NCI-H187 (cell line): ENCODE measurements at regions not wholly inside any gene's neighbourhood (a gene's known extent, or its start where the extent isn't known, plus 50 kb on each side); places are given as distances from the start of the nearest gene placed in this dataset.
"Not testable (repeated sequence)": the region's sequence is repeated elsewhere in the genome, so short reads cannot be mapped to it uniquely, and the experiment has no call there.

Source experiments
- DNase-seq, 2 experiments: peaks; one replicate each; lab custom pipeline; 2025; lab: John Stamatoyannopoulos, UW

DNA sequence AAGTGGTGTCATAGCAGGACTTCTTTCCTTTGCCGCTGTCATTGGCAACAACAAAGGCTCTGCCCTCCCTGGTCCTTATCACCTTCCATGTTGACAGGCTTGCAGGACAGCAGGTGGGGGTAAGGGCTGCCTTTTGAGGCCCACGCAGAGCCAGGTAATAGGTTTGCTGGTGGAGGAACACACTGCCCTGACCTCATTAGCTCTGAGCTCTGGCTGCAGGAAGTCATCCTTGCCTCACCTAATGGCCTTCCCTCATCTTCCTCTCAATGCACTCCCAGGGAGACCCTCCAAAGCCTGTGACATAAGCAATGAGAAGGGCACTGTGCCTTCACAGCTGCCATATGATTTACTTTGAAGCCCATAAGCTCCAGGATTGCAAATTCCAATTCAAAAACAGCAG is 1205.2 kb upstream of the AUTS2 start:
- no peak for DNase-seq

DNA sequence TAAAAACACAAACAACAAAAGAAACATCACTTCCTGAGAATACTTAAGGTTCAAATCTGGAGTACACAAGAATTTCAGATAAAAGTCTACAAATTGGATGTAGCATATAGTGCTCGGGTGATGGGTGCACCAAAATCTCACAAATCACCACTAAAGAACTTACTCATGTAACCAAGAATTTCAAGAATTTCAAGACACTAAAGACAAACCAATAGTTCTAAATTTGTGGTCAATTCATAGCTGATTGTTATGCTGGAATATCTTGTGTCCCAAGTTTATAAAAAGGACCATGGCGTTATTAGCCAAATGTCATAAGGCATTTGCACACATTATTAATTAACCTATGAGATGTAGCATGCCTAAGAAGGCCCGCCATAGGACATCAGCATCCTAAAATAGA is 1204.1 kb upstream of the AUTS2 start:
- no peak for DNase-seq

DNA sequence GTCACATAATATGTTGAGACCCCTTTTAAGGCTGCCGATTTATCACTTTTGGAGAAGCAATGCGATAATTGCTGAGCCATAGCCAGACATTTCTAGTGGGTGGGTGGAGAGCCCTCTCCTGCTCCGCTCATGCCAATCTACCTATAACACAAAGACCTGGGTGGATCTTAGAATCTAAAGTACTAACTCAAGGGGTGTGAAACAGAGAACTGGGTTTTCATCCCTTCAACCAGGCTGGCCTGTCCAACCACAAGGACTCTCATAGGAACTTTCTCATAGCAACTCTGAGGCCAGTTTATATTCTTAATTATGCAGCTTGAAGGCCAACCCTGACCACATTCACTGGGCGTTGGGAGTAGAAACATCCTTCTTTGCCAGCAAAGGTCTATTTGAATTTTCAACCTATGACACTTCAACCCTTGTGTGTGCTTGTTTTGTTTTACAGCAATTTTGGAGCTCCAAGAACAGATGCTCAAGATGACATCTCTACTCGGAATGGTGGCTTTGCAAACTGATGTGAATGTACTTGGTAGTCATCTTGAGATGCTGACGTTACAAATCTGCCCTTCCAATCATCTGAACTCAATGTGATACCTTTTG is 1198.2 kb upstream of the AUTS2 start:
- no peak for DNase-seq

DNA sequence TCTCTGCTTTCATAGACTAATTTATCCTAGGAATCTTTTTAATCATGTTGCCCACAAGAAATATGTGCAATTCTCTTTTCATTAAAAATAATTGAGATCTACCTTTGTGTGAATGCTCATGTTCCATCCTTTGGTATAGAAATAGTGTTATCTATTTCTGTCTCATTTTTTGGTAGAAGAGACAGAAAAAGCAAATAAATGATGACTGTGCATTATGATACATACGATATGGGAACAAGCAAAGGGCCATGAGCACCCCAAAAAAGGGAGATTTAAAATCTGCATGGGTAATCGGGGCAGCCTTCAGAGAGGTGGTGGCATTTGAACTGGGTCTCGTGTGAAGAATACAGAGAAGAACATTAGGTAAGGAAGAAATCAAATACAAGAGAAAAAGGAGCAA is 1197.5 kb upstream of the AUTS2 start:
- no peak for DNase-seq

DNA sequence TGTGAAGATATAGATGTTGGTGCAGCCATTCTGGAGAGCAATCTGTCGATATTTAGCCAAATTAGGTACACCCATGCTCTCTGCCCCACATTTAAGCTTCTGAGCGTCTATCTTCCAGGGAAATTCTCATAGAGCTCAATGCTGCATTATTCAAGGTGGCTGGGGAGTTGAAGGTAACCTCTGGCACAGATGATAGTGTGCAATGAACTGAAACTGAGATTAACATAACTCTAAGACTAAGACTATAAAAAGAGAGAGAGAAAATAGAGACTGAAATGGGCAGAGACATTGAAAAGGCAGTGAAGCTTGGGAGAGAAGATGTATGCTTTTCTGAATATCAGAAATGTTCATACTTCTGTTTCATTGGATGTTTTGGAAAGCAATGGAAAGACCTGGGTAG is 1197.0 kb upstream of the AUTS2 start:
- DNase-seq, result no peak

DNA sequence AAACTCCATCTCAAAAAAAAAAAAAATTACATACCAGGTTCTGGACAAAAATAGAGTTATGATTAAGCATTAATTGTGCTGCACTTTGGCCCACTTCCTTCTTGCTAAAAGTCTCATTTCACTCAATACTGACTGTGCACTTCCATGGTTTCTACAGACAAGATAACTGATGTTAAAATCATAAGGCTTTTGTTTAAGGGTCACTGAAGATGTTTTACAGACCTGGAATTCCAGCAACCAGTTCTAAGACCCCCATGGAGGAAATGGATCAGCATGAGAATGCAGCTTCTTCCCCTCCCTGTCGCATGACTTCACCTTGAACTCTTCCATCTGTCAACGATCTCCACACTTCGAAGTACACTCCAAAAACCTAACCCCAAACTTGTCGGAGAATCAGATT is 1191.8 kb upstream of the AUTS2 start:
- DNase-seq, result no peak

DNA sequence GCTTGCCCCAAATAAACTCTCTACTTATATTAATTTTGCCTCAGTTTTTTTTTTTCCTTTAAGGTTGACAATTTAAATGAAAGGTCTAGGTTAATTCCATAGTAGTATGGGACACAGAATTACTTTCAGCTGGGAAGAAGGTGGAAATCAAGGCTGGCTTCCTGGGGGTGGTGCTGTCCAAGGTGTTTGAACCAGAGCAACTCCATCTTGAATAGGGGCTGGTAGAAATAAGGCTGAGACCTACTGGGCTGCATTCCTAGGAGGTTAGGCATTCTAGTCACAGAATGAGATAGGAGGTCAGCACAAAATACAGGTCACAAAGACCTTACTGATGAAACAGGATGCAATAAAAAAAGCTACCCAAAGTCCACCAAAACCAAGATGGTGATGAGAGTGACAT is 1190.8 kb upstream of the AUTS2 start:
- no peak for DNase-seq

DNA sequence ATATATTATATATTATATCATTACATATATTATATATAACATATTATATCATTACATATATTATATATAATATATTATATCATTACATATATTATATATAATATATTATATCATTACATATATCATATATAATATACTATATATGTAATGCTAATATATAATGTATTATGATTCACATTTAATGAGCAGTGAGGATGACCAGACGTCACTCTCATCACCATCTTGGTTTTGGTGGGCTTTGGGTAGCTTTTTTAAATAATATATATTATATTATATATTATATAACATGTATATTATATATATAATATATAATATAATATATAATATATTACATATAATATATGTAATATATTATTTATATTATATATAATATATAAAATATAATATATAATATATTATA is 1189.4 kb upstream of the AUTS2 start:
- DNase-seq, result no peak

DNA sequence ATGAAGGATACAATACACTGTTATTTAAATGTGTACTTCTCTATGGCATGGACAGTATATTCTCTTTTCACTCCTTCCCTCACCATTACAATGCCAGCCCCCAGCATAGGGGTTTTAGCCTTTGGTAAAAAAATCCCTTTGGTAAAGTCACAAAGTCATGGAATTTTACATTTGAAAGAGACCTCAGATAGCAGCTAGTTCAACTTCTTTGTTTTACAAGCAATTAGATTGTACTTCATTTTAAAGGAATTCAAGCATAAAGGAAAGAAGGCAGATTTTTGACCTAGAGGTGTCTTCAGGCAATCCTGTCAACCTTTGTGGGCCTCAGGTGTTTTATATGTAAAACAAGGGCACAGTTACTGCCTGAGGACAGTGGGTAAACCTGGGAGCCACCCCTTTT is 1188.4 kb upstream of the AUTS2 start:
- no peak for DNase-seq

DNA sequence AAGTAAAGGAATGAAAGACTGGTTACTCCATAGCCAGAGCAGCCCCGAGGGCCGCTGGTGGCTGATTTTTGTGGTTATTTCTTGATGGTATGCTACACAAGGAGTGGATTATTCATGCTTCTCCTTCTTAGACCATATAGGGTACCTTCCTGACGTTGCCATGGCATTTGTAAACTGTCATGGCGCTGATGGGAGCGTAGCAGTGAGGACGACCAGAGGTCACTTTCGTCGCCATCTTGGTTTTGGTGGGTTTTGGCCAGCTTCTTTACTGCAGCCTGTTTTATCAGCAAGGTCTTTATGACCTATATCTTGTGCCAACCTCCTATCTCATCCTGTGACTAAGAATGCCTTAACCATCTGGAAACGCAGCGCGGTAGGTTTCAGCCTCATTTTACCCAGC is 1187.6 kb upstream of the AUTS2 start:
- DNase-seq, result not testable (repeated sequence)

DNA sequence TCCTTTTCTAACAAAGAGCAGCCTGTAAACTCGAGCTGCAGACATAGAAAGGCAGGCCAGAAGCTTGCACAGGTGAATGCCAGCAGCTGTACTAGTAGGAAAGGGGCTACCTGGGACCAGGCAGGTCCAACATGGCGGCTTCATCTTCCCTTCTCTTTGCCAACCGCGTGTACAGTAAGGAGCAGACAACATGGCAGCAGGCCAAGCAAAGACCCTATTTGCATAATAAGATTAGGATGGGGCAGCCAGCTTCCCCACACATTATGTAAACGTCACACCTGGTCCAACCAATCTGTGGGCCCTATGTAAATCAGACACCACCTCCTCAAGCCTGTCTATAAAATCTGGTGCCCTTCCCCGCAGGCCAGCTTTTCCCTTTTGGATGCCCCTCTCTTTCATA is 1186.5 kb upstream of the AUTS2 start:
- peak in 1 of 2 experiments; percentile 19 for DNase-seq

DNA sequence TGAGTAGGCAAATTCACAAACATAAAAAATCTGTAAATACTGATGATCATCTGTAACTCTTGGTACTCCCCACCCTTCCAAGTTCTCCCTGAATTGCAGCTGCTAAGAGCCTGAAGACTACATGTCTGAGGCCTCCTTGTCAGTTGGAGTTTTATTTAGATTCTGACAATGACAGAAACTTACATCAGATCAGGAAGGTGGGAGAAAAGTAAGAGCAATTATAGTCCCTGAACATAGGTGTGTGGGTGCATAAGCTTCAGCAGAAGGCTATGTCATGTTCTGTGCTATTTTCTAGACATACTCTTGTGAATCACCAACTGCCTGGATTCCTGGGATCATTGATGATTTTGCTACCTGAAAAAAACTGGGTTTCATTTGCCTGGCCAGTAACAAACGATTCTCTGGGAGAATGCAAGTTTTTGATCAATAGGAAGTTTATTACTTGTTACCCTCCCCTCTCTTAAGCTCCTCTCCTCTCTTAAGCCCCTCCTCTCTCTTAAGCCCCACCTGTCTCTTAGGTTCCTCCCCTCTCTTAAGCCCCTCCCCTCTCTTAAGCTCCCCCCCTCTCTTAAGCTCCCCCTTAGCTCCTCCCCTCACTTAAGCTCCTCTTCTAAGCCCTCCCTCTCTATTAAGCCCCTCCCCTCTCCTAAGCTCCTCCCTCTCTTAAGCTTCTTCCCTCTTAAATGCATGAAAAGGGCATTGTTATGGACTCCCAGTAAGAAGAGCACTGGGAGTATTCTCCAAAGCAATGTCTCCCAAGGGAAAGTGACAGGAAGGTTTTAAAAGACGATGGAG is 1183.4 kb upstream of the AUTS2 start:
- DNase-seq, result no peak

DNA sequence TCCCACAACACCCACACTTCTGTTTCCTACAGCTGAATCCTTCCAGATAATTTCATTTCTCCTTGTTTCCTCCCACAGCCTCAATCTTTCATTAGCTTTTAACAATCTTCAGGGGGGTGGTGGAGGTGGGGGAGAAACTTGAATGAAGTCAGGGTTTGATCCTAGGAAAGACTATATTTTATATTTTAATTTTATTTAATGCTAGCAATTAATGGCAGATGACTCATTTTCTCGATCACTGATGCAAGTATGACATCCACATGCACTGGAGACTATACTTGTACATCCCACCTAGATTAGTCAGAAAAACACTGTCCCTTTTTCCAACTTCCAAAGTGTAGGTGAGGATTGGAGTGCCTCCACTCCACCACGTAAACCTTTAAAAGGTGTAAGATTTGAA is 1181.3 kb upstream of the AUTS2 start:
- DNase-seq, result no peak

DNA sequence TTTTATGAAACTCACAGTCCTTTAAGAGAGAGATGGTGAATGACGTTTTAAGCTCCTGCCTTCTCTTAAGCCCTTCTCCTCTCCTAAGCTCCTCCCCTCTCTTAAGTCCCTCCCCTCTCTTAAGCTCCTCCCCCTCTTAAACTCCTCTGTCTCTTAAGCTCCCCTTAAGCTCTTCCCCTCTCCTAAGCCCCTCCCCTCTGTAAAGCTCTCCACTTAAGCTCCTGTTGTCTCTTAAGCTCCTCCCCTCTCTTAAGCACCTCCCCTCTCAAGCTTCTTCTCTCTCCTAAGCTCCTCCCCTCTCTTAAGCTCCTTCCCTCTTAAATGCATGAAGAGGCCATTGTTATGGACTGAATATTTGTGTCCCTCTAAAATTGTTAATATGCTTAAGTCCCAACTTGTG is 1180.6 kb upstream of the AUTS2 start:
- peak in 1 of 2 experiments; percentile 14 for DNase-seq

DNA sequence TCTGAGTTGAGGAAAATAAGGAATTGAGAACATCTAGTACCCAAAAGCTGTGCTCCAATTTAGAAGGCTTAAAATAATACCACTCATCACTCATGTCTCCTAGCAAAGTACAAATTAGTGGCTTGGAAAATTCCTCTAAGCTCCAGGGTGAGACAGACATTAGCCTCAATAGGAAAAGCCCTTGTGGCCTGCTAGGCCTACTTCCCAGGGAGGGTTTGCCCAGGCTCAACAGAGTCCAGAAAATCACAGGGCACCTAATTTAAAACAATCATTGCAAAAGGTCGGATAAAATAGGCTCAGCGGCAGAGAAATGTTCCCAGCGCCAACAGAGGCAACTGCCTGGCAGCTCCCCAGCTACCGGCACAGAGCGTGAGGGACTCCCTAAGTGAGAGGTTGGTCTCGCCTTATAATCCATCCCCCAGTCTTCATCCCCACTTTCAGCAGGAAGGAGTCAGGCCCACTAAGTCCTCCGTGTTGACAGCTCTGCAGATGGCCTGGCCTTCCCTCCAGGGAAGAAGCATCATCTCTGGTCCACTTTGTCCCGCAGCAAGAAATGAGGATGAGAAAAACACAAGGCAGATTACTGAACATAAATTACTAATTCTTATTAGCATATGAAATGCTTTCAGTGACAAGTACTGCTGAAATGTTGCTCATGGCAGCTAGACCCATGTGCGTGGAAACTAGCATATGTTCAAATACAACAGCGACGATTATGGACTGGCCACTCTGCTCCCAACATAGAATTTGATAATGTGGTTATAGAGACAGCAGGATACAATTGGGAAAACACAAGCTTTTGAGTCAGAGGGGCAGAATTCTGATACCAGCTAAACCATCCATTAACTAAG is 1177.7 kb upstream of the AUTS2 start:
- DNase-seq, result no peak

DNA sequence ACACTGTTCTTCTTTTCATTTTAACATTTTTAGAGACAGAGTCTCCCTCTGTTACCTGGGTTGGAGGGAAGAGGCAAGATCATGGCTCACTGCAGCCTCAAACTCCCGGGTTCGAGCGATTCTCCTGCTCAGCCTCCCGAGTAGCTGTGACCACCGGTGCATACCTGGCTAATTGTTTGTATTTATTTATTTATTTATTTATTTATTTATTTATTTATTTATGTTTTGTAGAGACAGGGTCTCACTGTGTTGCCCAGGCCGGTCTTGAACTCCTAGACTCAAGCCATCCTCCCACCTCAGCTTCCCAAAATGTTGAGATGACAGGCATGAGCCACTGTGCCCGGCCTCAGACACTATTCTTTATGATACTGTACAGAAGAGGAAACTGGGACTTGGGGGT is 1176.6 kb upstream of the AUTS2 start:
- no peak for DNase-seq

DNA sequence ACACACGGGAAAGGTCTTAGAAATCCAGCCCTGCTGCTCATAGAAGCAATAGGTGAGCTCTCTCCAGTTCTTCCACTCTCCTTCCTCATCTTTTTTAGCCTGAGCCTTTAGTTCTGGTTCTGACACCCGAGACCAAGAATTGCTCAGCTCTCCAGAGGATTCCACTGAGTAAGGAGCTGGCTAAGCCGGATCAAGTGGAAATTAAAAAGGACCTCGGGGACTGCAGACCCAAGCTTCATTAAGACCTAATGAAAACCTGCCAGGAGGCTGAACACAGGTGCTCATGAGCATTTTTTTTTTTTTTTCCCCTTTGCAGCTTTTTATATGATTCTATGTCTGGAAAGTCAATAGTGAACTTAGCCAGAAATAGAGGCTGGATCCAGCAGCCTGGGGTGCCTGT is 1176.0 kb upstream of the AUTS2 start:
- no peak for DNase-seq

DNA sequence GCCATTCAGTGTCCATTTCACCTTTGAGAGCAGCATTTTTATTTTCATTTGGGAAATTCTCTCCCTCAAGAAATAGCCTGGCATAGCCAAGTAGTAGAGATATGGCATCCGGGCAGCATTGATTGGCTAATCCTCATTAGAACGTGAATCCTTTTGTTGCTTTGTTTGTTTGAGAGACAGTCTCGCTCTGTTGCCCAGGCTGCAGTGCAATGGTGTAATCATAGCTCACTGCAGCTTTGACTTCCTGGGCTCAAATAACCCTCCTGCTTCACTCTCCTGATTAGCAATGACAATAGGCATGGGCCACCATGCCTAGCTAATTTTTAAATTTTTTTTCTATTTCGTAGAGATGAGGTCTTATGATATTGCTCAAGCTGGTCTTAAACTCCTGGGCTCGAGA is 1174.9 kb upstream of the AUTS2 start:
- DNase-seq, result no peak

DNA sequence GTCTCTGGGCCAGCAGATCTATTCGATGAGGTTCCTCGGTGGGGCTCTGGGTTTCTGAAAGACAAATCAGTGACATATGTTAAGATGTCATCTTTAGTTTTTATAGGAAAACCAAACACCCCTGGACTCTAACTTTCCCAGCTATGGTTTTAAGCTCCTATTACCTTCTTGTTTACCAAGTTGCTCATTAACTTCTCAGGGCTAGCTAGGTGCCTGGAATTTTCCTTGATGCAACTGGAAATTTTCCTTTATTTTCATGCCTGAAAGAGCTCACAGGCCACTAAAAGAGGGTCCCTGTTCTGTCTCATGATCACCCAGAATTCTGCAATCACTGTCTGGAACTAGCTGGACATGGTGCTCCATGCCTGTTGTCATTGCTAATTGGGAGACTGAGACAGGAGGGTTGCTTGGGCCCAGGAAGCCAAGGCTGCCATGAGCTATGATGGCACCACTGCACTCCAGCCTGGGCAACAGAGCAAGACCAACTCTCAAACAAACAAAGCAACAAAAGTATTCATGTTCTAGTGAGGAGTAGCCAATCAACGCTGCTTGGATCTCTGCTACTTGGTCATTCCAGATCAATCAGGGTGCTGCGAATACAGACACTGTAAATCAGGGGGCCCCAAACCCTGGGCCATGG is 1173.5 kb upstream of the AUTS2 start:
- no peak for DNase-seq

DNA sequence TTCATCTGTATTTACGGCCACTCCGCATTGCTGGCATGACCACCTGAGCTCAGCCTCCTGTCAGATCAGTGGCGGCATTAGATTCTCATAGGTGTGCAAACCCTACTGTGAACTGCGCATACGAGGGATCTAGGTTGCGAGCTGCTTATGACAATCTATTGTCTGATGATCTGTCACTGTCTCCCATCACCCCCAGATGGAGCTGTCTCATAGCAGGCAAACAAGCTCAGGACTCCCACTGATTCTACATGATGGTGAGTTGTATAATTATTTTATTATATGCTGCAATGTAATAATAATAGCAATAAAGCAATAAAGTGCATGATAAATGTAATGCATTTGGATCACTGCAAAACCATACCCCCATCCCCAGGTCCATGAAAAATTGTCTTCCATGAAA is 1172.9 kb upstream of the AUTS2 start:
- no peak for DNase-seq

DNA sequence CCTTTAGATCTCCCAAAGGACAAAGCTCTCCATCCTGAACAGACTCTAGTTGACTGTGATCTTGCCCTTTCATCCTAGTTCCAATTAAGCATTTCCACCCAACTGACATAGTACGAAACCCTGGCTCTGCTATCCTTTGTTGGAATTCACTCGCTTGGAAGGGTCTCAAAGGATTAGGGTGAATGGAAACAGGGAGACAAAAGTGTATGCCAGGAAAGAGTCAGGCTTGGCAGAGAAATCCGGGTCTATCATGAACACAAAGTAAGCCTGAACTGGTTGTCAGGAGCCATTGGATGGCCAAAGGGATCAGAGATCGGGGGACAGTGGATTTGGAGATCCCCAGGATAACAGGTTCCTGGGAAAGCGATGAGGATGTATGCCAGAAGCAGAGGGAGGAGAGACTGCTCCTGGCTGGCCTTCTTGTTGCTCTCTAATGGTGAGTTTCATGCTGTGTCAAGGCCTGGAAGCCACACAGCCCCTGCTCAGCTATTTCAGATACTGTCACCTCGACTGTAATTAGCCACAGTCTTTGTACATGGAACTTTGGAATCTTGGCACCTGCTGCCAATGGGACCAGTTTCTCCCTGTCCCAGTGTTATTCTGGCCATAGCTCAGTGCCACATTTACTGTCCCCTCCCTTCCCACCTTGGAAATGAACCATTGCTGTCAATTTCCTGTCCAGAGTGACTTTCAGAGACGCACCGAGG is 1168.7 kb upstream of the AUTS2 start:
- DNase-seq, result no peak

DNA sequence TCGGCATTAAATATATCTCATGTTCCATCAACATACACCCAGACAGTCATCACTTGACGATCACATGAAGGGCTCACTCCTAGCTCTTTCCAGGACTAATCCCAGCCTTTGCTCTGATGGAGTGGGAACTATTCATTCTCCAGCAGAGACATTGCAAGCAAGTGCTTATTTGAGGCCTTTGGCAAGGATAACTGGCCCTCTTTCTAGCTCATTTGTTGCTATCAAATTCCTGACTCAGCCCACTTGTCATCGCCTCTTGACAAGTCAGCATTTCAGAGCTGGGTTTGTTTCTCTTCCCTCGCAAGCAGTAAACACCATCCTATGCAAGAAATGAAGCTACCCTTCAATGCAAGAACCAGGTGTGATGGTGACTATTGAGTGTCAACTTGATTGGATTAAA is 1165.7 kb upstream of the AUTS2 start:
- no peak for DNase-seq
